ENCODE measurements at regions not wholly inside any gene's neighbourhood (a gene's known extent, or its start where the extent isn't known, plus 50 kb on each side); places are given as distances from the start of the nearest gene placed in this dataset.

- TF ChIP-seq, protein P1, sequence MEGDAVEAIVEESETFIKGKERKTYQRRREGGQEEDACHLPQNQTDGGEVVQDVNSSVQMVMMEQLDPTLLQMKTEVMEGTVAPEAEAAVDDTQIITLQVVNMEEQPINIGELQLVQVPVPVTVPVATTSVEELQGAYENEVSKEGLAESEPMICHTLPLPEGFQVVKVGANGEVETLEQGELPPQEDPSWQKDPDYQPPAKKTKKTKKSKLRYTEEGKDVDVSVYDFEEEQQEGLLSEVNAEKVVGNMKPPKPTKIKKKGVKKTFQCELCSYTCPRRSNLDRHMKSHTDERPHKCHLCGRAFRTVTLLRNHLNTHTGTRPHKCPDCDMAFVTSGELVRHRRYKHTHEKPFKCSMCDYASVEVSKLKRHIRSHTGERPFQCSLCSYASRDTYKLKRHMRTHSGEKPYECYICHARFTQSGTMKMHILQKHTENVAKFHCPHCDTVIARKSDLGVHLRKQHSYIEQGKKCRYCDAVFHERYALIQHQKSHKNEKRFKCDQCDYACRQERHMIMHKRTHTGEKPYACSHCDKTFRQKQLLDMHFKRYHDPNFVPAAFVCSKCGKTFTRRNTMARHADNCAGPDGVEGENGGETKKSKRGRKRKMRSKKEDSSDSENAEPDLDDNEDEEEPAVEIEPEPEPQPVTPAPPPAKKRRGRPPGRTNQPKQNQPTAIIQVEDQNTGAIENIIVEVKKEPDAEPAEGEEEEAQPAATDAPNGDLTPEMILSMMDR (IDR thresholded peaks at IDR 0.05) = no peak
- no peaks in the 10 kb centered on the region for H3K36me3 ChIP-seq
Observed at GRCh38 chr4:164575861-164576260, 178.1 kb upstream of the SMIM31 start.

DNA sequence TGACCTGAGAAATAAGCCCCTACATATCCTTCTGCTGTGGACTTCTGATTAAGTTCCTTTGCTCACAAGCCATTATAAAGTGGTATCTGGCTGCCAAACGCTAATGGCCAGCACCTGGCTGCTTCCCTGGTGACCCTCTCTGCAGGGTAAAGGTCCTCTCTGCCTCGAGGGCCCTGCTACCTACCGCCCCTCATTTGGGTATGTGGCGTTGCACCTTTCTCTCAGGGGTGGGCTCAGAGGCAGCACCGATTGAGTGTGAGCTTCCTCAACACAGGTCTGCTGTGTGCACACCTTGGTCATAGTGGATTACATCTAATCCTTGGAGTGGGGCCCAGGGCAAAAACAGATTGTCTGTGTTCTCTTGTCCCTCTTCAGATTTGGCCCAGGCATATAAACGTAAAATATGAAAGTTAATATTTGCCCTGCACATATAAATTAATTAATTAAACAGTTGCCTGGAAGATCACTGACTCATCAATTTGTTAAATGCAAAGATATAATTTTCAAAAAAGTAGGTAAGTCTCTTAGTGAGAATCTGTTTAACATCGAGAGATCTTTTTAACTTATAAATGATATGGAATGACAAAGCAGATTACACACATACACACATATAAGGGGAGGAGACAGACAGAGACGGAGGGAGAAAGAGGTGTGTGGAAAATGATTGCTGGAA is 174.5 kb upstream of the SMIM31 start:
- Histone ChIP-seq H3K4me3 (no peak overlapping the region), H3K9me3 (no peaks in the 10 kb centered on the region), H3K36me3 (no peaks in the 10 kb centered on the region), H3K27ac (no peak overlapping the region), H3K4me1 (no peaks in the 10 kb centered on the region), H3K27me3 (no peaks in the 10 kb centered on the region)
- no peak for DNase-seq (ENCODE audit: low spot score)
- TF ChIP-seq, protein P1 (IDR thresholded peaks at IDR 0.05) = no peak

More at GRCh38 chr4:164575861-164576260, 178.1 kb upstream of the SMIM31 start:
- Histone ChIP-seq H3K27me3 (no peaks in the 10 kb centered on the region), H3K27ac (no peak overlapping the region), H3K9me3 (no peaks in the 10 kb centered on the region), H3K4me1 (no peaks in the 10 kb centered on the region), H3K4me3 (no peak overlapping the region)
- no peak for DNase-seq (ENCODE audit: low spot score)

DNA sequence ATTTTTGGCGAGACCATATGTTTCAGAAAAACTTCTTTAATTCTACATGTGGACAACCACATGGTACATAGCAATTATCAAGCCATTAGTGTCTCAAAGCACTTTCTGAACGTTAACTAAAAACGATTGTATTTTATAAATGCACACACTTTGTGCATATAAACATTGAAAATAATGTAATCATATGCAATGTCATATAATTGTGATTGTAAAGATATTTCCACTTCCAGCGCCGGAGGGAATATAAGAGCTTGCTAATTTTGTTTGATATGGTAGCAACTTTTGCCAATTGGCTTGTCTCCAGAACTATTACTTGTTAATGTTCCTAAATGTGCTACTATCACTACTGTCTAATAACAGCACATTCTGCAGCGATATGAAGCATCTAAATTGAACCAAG is 162.3 kb upstream of the SMIM31 start:
- Histone ChIP-seq H3K36me3 (no peaks in the 10 kb centered on the region), H3K9me3 (no peaks in the 10 kb centered on the region), H3K27ac (no peak overlapping the region), H3K4me3 (no peak overlapping the region), H3K4me1 (no peaks in the 10 kb centered on the region), H3K27me3 (no peaks in the 10 kb centered on the region)
- TF ChIP-seq, protein P1 (IDR thresholded peaks at IDR 0.05) = no peak
- DNase-seq (ENCODE audit: low spot score) = no peak

- Histone ChIP-seq H3K27me3 (no peaks in the 10 kb centered on the region), H3K9me3 (peaks cover 0 to 4% of the 10 kb centered on the region in 2 donors), H3K27ac (no peak overlapping the region), H3K4me3 (no peak overlapping the region), H3K36me3 (no peaks in the 10 kb centered on the region), H3K4me1 (no peaks in the 10 kb centered on the region)
- TF ChIP-seq, protein P1 (IDR thresholded peaks at IDR 0.05) = no peak
- DNase-seq (ENCODE audit: low spot score) = no peak
Observed at GRCh38 chr4:164595751-164596150, 158.2 kb upstream of the SMIM31 start.

DNA sequence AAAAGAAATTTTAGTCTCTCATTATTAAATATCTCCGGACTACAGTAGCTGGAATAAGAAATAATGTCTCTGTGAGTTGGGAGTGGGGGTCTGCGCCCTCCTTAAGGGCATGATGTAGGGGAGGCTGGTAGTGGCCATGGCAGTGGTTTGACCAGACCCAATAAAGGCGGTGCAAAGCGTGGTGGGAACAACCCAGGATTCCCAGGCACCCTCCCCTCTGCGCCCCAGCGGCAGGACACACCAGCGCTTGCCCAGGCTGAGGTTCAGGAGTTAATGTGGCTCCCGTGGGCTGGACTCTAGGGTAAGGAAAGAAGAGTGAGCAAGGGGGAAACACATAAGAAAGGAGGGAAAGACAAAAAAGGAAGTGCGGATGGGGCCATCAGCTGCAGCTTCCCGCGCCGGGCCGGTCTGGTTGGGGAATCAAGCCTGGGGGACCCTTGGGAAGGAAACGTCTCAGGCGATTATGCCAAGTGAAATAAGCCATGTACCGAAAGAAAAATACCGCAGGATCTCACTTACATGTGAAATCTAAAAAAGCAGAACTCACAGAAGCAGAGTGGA is 157.5 kb upstream of the SMIM31 start:
- no peaks in the 10 kb centered on the region for H3K4me1 ChIP-seq
- no peaks in the 10 kb centered on the region for H3K36me3 ChIP-seq
- peaks cover 0 to 10% of the 10 kb centered on the region in 2 donors for H3K9me3 ChIP-seq
- TF ChIP-seq, protein P1 (IDR thresholded peaks at IDR 0.05) = no peak
- DNase-seq (ENCODE audit: low spot score) = no peak
- no peak overlapping the region for H3K4me3 ChIP-seq
- H3K27me3 ChIP-seq = no peaks in the 10 kb centered on the region
- H3K27ac ChIP-seq = no peak overlapping the region

- Histone ChIP-seq H3K9me3 (peaks cover 3 to 16% of the 10 kb centered on the region in 2 donors), H3K36me3 (no peaks in the 10 kb centered on the region), H3K4me1 (no peaks in the 10 kb centered on the region), H3K4me3 (no peak overlapping the region), H3K27ac (no peak overlapping the region), H3K27me3 (no peaks in the 10 kb centered on the region)
- DNase-seq (ENCODE audit: low spot score) = no peak
- TF ChIP-seq, protein P1 (IDR thresholded peaks at IDR 0.05) = no peak
Observed at GRCh38 chr4:164596927-164597326, 157.0 kb upstream of the SMIM31 start.

Measured in right atrium auricular region (tissue), 2 donors.